Glutamatergic neuron (in vitro differentiated cells): ENCODE measurements at regions not wholly inside any gene's neighbourhood (a gene's known extent, or its start where the extent isn't known, plus 50 kb on each side); places are given as distances from the start of the nearest gene placed in this dataset.

Experiments used
- DNase-seq: peaks from one replicate; pipeline ENCODE4 v3.0.0; 2022
- H3K27ac Mint-ChIP-seq: one replicate; pipeline ENCODE4 v1.8.0; 2020; ENCODE audit warnings: mild to moderate bottlenecking, mixed read lengths, inconsistent platforms; ENCODE audit not compliant: unreplicated experiment
- H3K27me3 Mint-ChIP-seq: one replicate; pipeline ENCODE4 v1.8.0; 2020; ENCODE audit warnings: mild to moderate bottlenecking, moderate library complexity, mixed read lengths, inconsistent platforms; ENCODE audit not compliant: unreplicated experiment
- H3K36me3 Mint-ChIP-seq: one replicate; pipeline ENCODE4 v1.8.0; 2020; ENCODE audit warnings: mild to moderate bottlenecking, mixed read lengths, inconsistent platforms; ENCODE audit not compliant: unreplicated experiment
- H3K4me1 Mint-ChIP-seq: one replicate; pipeline ENCODE4 v1.8.0; 2020; ENCODE audit warnings: mild to moderate bottlenecking, low read depth, mixed read lengths, inconsistent platforms; ENCODE audit not compliant: unreplicated experiment
- H3K4me3 Mint-ChIP-seq: one replicate; pipeline ENCODE4 v1.8.0; 2020; ENCODE audit warnings: mild to moderate bottlenecking, mixed read lengths, inconsistent platforms; ENCODE audit not compliant: unreplicated experiment
- H3K9me3 Mint-ChIP-seq: one replicate; pipeline ENCODE4 v1.8.0; 2020; ENCODE audit warnings: mild to moderate bottlenecking, moderate library complexity, mixed read lengths, inconsistent platforms; ENCODE audit not compliant: unreplicated experiment
- TF ChIP-seq, protein P1 (sequence below): fragments of 200-600 bp; sonication (generic); IDR thresholded peaks from one replicate; pipeline ENCODE4 v1.5.0; 2021; ENCODE audit not compliant: partially characterized antibody, unreplicated experiment

DNA sequence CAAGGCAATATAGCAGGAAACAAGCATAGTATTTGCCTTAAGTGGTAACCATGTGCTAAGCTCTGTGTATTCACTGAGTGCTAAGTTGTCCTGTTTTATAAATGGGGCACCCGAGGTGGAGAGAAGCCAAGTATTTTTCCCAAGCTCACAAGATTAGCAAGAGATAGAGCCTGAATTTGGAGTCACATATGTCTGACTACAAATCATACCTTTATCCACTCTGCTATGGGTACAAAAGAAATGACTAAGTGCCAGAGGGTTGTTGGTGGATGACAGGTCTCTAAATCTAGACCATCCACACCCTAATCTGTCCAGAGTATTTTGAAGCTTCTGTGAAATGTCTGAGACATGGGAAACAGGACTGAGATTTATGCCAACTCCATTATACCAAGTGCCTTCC is 182.1 kb upstream of the SEL1L start:
- H3K4me1 Mint-ChIP-seq = peaks cover 8% of the 10 kb centered on the region
- H3K27ac Mint-ChIP-seq = no peak overlapping the region
- TF ChIP-seq, protein P1, sequence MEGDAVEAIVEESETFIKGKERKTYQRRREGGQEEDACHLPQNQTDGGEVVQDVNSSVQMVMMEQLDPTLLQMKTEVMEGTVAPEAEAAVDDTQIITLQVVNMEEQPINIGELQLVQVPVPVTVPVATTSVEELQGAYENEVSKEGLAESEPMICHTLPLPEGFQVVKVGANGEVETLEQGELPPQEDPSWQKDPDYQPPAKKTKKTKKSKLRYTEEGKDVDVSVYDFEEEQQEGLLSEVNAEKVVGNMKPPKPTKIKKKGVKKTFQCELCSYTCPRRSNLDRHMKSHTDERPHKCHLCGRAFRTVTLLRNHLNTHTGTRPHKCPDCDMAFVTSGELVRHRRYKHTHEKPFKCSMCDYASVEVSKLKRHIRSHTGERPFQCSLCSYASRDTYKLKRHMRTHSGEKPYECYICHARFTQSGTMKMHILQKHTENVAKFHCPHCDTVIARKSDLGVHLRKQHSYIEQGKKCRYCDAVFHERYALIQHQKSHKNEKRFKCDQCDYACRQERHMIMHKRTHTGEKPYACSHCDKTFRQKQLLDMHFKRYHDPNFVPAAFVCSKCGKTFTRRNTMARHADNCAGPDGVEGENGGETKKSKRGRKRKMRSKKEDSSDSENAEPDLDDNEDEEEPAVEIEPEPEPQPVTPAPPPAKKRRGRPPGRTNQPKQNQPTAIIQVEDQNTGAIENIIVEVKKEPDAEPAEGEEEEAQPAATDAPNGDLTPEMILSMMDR = no peak
- DNase-seq = no peak
- H3K9me3 Mint-ChIP-seq = peaks cover 3% of the 10 kb centered on the region
- no peak overlapping the region for H3K4me3 Mint-ChIP-seq
- no peaks in the 10 kb centered on the region for H3K36me3 Mint-ChIP-seq
- no peaks in the 10 kb centered on the region for H3K27me3 Mint-ChIP-seq

DNA sequence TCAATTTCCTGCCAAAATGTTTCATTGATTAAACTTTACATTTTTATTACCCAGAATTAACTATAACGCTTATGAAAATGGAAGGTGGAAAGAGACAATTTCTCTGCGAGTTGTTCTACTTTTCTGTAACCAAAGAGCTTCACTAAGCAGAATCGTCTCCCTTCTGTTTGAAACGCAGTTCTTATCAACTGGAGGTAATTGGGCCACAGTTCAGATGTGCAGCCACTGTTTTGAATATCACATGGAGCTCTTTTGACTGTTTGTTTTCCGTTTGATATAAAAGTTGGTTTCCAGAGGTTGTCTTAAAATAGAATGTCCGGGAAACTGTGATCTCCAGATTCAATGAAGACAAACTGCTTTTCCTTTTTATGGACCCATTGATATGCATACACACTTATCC is 183.3 kb upstream of the SEL1L start:
- no peak overlapping the region for H3K4me3 Mint-ChIP-seq
- no peaks in the 10 kb centered on the region for H3K27me3 Mint-ChIP-seq
- H3K9me3 Mint-ChIP-seq = peaks cover 3% of the 10 kb centered on the region
- TF ChIP-seq, protein P1 = no peak
- no peaks in the 10 kb centered on the region for H3K36me3 Mint-ChIP-seq
- no peak for DNase-seq
- no peak overlapping the region for H3K27ac Mint-ChIP-seq
- peaks cover 8% of the 10 kb centered on the region for H3K4me1 Mint-ChIP-seq

DNA sequence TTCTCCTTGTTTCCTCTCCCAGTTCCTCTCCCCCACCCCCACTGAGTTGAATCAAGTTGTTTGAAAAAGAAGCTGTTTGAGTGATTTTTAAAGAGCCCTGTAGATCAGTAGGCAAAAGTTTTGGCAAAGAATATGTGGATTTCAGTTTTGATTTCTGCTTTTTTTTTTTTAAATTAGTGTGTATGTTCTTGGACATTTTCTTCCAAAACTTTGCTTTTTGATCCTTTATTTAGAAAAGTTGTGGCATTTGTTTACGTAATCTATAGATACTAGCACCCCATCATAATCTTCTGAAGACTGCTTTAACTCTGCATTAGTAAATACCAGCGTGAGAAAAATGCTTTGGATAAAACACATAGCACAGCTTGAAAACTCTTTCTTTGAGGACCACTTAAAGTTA is 190.3 kb upstream of the SEL1L start:
- H3K36me3 Mint-ChIP-seq = peaks cover 3% of the 10 kb centered on the region
- no peaks in the 10 kb centered on the region for H3K27me3 Mint-ChIP-seq
- H3K27ac Mint-ChIP-seq = no peak overlapping the region
- TF ChIP-seq, protein P1 = no peak
- H3K4me1 Mint-ChIP-seq = no peaks in the 10 kb centered on the region
- H3K9me3 Mint-ChIP-seq = peaks cover 2% of the 10 kb centered on the region
- H3K4me3 Mint-ChIP-seq = no peak overlapping the region
- DNase-seq = no peak

DNA sequence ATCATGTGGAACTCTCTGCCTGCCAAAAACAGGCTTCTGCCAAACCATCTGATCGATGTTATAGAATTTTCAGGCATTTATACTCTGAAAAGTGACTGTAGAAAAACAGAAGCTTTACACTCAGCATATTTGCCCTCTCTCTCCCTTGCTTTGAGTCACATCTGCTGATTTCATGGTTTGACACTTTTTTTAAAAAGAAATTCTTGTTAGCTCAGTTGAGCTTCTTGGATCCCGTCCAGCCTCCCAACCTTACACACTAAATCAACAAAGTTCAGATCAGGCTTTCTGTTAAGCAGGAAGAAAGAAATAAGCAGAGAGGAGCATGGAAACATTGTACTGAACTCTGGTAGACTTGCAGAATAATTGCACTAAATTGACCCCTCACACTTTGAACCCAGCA is 193.6 kb upstream of the SEL1L start:
- Mint-ChIP-seq H3K36me3 (peaks cover 3% of the 10 kb centered on the region), H3K27ac (no peak overlapping the region), H3K4me1 (no peaks in the 10 kb centered on the region), H3K27me3 (no peaks in the 10 kb centered on the region), H3K9me3 (peaks cover 2% of the 10 kb centered on the region), H3K4me3 (no peak overlapping the region)
- no peak for DNase-seq
- TF ChIP-seq, protein P1 = no peak

DNA sequence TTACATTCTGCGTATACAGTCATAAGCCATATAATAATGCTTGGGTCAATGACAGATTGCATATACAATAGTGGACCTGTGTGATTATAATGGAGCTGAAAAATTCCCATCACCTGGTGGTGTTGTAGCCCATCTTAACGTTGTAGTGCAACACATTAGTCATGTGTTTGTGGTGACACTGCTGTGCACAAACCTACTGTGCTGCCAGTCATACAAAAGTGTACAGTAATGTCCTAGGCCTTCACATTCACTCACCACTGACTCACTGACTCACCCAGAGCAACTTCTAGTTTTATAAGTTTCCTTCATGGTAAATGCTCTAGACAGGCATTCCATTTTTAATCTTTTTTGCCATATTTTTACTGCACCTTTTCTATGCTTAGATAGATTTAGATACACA is 194.8 kb upstream of the SEL1L start:
- TF ChIP-seq, protein P1 = no peak
- no peaks in the 10 kb centered on the region for H3K4me1 Mint-ChIP-seq
- no peak overlapping the region for H3K27ac Mint-ChIP-seq
- peaks cover 2% of the 10 kb centered on the region for H3K9me3 Mint-ChIP-seq
- H3K4me3 Mint-ChIP-seq = no peak overlapping the region
- no peaks in the 10 kb centered on the region for H3K27me3 Mint-ChIP-seq
- DNase-seq = no peak
- H3K36me3 Mint-ChIP-seq = peaks cover 3% of the 10 kb centered on the region
